Chondrocyte (in vitro differentiated cells): ENCODE measurements at regions not wholly inside any gene's neighbourhood (a gene's known extent, or its start where the extent isn't known, plus 50 kb on each side); places are given as distances from the start of the nearest gene placed in this dataset.
"Not testable (repeated sequence)": the region's sequence is repeated elsewhere in the genome, so short reads cannot be mapped to it uniquely, and the experiment has no call there.

Experiments used
- DNase-seq: peaks from one replicate; pipeline ENCODE4 v3.0.0; 2021; ENCODE audit warnings: mixed read lengths, low spot score
- H3K27ac Mint-ChIP-seq: one replicate; pipeline ENCODE4 v1.8.0; 2021; ENCODE audit warnings: mild to moderate bottlenecking, moderate library complexity, mixed read lengths; ENCODE audit not compliant: unreplicated experiment
- H3K27me3 Mint-ChIP-seq: 2 replicates; pipeline ENCODE4 v1.8.0; 2021; ENCODE audit warnings: low read depth, mixed read lengths
- H3K36me3 Mint-ChIP-seq: 2 replicates; pipeline ENCODE4 v1.8.0; 2021; ENCODE audit warnings: low read depth, mixed read lengths
- H3K4me1 Mint-ChIP-seq: 2 replicates; pipeline ENCODE4 v1.8.0; 2021; ENCODE audit warnings: low read depth, mild to moderate bottlenecking, mixed read lengths
- H3K4me3 Mint-ChIP-seq: one replicate; pipeline ENCODE4 v1.8.0; 2021; ENCODE audit warnings: mild to moderate bottlenecking, moderate library complexity, mixed read lengths; ENCODE audit not compliant: unreplicated experiment
- H3K9me3 Mint-ChIP-seq: 2 replicates; pipeline ENCODE4 v1.8.0; 2021; ENCODE audit warnings: low read depth, mixed read lengths
- CTCF ChIP-seq: fragments of 200-600 bp; sonication (generic); IDR thresholded peaks from 2 replicates; pipeline ENCODE4 v1.5.0; 2021; ENCODE audit warnings: antibody characterized with exemption, mild to moderate bottlenecking, moderate library complexity

DNA sequence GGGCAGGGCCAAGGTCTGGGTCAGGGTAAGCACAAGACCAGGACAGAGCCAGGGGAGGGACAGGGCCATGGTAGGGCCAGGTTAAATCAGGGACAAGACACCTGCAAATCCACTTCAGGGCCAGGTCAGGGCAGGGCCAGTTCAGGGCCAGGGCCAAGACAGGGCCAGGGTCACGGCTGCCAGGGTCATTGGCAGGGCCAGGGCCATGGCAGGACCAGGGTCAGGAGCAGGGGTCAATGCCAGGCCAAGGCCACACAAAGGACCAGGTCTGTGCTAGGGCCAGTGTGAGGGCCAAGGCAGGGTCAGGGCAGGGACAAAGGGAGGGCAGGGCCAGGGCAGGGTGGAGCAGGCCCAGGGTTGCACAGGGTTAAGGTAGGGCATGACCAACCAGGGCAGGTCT, 399.2 kb downstream of the GOLGA6L6 start:
- H3K4me3 Mint-ChIP-seq, H3K27ac Mint-ChIP-seq, H3K9me3 Mint-ChIP-seq, H3K4me1 Mint-ChIP-seq, H3K27me3 Mint-ChIP-seq, H3K36me3 Mint-ChIP-seq: not testable (repeated sequence)
- DNase-seq: peak; percentile 94

GRCh38 chr15:20124668-20125067, 416.9 kb downstream of the GOLGA6L6 start:
- H3K27me3 Mint-ChIP-seq, H3K9me3 Mint-ChIP-seq, H3K36me3 Mint-ChIP-seq, H3K27ac Mint-ChIP-seq, H3K4me1 Mint-ChIP-seq, H3K4me3 Mint-ChIP-seq: not testable (repeated sequence)
- peak; percentile 68 for DNase-seq

GRCh38 chr15:20106026-20106425, 435.6 kb downstream of the GOLGA6L6 start:
- Mint-ChIP-seq H3K27me3 (no peaks in the 10 kb centered on the region), H3K4me3 (no peak overlapping the region), H3K9me3 (no peaks in the 10 kb centered on the region), H3K27ac (no peak overlapping the region), H3K36me3 (no peaks in the 10 kb centered on the region), H3K4me1 (no peaks in the 10 kb centered on the region)
- peak; percentile 95 for DNase-seq
- TF ChIP-seq CTCF: no peak

DNA sequence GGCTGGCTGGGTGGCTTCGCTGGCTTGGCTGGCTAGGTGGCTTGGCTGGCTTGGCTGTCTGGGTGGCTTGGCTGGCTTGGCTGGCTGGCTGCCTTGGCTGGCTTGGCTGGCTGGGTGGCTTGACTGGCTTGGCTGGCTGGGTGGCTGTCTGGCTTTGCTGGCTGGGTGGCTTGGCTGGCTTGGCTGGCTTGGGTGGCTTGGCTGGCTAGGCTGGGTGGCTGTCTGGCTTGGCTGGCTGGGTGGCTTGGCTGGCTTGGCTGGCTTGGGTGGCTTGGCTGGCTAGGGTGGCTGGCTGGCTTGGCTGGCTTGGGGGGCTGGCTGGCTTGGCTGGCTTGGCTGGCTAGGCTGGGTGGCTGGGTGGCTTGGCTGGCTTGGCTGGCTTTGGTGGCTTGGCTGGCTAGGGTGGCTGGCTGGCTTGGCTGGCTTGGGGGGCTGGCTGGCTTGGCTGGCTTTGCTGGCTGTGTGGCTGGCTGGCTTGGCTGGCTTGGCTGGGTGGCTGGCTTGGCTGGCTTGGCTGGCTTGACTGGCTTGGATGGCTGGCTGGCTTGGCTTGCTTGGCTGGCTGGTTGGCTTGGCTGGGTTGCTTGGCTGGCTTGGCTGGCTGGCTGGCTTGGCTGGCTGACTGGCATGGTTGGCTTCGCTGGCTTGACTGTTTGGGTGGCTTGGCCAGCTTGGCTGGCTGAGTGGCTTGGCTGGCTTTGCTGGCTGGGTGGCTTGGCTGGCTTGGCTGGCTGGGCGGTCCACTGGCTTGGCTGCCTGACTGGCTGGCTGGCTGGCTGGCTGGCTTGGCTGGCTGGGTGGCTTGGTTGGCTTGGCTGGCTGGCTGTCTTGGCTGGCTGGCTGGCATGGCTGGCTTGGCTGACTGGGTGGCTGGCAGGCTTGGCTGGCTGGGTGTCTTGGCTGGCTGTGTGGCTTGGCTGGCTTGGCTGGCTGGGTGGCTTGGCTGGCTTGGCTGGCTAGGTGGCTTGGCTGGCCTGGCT, 436.3 kb downstream of the GOLGA6L6 start:
- not testable (repeated sequence) for H3K4me1 Mint-ChIP-seq, H3K4me3 Mint-ChIP-seq, H3K27me3 Mint-ChIP-seq, H3K9me3 Mint-ChIP-seq, H3K36me3 Mint-ChIP-seq, H3K27ac Mint-ChIP-seq
- DNase-seq: peak; percentile 92

DNA sequence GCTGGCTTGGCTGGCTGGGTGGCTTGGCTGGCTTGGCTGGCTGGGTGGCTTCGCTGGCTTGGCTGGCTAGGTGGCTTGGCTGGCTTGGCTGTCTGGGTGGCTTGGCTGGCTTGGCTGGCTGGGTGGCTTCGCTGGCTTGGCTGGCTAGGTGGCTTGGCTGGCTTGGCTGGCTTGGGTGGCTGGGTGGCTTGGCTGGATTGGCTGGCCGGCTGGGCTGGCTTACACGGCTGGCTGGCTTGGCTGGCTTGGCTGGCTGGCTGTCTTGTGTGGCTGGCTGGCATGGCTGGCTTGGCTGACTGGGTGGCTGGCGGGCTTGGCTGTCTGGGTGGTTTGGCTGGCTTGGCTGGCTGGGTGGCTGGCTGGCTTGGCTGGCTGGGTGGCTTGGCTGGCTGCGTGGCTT, 437.0 kb downstream of the GOLGA6L6 start:
- peak; percentile 99 for DNase-seq
- H3K9me3 Mint-ChIP-seq, H3K27ac Mint-ChIP-seq, H3K4me1 Mint-ChIP-seq, H3K27me3 Mint-ChIP-seq, H3K36me3 Mint-ChIP-seq, H3K4me3 Mint-ChIP-seq: not testable (repeated sequence)

GRCh38 chr15:20102862-20103261, 438.7 kb downstream of the GOLGA6L6 start:
- not testable (repeated sequence) for H3K36me3 Mint-ChIP-seq, H3K27me3 Mint-ChIP-seq, H3K4me1 Mint-ChIP-seq, H3K27ac Mint-ChIP-seq, H3K4me3 Mint-ChIP-seq, H3K9me3 Mint-ChIP-seq
- DNase-seq: peak; percentile 100

GRCh38 chr15:20102209-20102608, 439.4 kb downstream of the GOLGA6L6 start:
- DNase-seq: peak; percentile 99
- H3K4me3 Mint-ChIP-seq, H3K27ac Mint-ChIP-seq, H3K4me1 Mint-ChIP-seq, H3K27me3 Mint-ChIP-seq, H3K36me3 Mint-ChIP-seq, H3K9me3 Mint-ChIP-seq: not testable (repeated sequence)

GRCh38 chr15:20101281-20101680, 440.3 kb downstream of the GOLGA6L6 start:
- H3K27me3 Mint-ChIP-seq, DNase-seq, H3K36me3 Mint-ChIP-seq, H3K4me1 Mint-ChIP-seq, H3K9me3 Mint-ChIP-seq, H3K4me3 Mint-ChIP-seq, H3K27ac Mint-ChIP-seq: not testable (repeated sequence)

- H3K27me3 Mint-ChIP-seq, H3K4me3 Mint-ChIP-seq: not testable (repeated sequence)
Observed at GRCh38 chr15:20100604-20101270, 440.9 kb downstream of the GOLGA6L6 start.

GRCh38 chr15:20095699-20096303, 445.8 kb downstream of the GOLGA6L6 start:
- H3K27me3 Mint-ChIP-seq, DNase-seq, H3K27ac Mint-ChIP-seq, H3K4me3 Mint-ChIP-seq, H3K9me3 Mint-ChIP-seq, H3K36me3 Mint-ChIP-seq, H3K4me1 Mint-ChIP-seq: not testable (repeated sequence)

More at GRCh38 chr15:20100604-20101270, 440.9 kb downstream of the GOLGA6L6 start:
- DNase-seq, H3K36me3 Mint-ChIP-seq, H3K9me3 Mint-ChIP-seq, H3K4me1 Mint-ChIP-seq, H3K27ac Mint-ChIP-seq: not testable (repeated sequence)

- not testable (repeated sequence) for H3K27ac Mint-ChIP-seq, DNase-seq, H3K27me3 Mint-ChIP-seq, H3K9me3 Mint-ChIP-seq, H3K4me1 Mint-ChIP-seq, H3K36me3 Mint-ChIP-seq, H3K4me3 Mint-ChIP-seq
Observed at GRCh38 chr15:20089541-20089940, 452.1 kb downstream of the GOLGA6L6 start.
